HepG2 (cell line): ENCODE measurements at regions not wholly inside any gene's neighbourhood (a gene's known extent, or its start where the extent isn't known, plus 50 kb on each side); places are given as distances from the start of the nearest gene placed in this dataset.

Source experiments
- MBD4 ChIP-seq: IDR thresholded peaks from 2 replicates; pipeline ENCODE4 v1.6.1; 2012; ENCODE audit warnings: low read length, inconsistent platforms, borderline replicate concordance
- PHF21A ChIP-seq: sonication (generic); formaldehyde crosslinking; IDR thresholded peaks from 2 replicates; pipeline ENCODE4 v1.5.0; 2020; ENCODE audit warnings: mild to moderate bottlenecking, missing genetic modification reagents
- TRAFD1 ChIP-seq: sonication (generic); formaldehyde crosslinking; IDR thresholded peaks from 2 replicates; pipeline ENCODE4 v1.5.1; 2020; ENCODE audit warnings: missing genetic modification reagents, mild to moderate bottlenecking, borderline replicate concordance
- YY1 ChIP-seq: IDR thresholded peaks from 2 replicates; pipeline ENCODE4 v1.6.1; 2011; ENCODE audit warnings: low read length, low read depth, moderate library complexity, mild to moderate bottlenecking; ENCODE audit not compliant: insufficient read depth, insufficient replicate concordance
- ZNF563 ChIP-seq: sonication (generic); formaldehyde crosslinking; IDR thresholded peaks from 2 replicates; pipeline ENCODE4 v1.8.0; 2022; ENCODE audit warnings: mild to moderate bottlenecking, moderate library complexity, missing genetic modification reagents
- ZNF577 ChIP-seq: sonication (generic); formaldehyde crosslinking; IDR thresholded peaks from 2 replicates; pipeline ENCODE4 v1.4.0; 2020; ENCODE audit warnings: mild to moderate bottlenecking, low read depth, missing genetic modification reagents, borderline replicate concordance
- TF ChIP-seq, protein P1 (sequence below): sonication (generic); formaldehyde crosslinking; IDR thresholded peaks from one replicate; pipeline ENCODE4 v1.5.1; 2020; ENCODE audit warnings: mild to moderate bottlenecking, missing genetic modification reagents; ENCODE audit errors: not compliant biosample characterization
- TF ChIP-seq, protein P2 (sequence below): sonication (generic); formaldehyde crosslinking; IDR thresholded peaks from 2 replicates; pipeline ENCODE4 v1.5.0; 2020; ENCODE audit warnings: missing genetic modification reagents

GRCh38 chr10:125257521-125258108, 97.3 kb upstream of the CTBP2 start (continued):
- TF ChIP-seq, protein P1, sequence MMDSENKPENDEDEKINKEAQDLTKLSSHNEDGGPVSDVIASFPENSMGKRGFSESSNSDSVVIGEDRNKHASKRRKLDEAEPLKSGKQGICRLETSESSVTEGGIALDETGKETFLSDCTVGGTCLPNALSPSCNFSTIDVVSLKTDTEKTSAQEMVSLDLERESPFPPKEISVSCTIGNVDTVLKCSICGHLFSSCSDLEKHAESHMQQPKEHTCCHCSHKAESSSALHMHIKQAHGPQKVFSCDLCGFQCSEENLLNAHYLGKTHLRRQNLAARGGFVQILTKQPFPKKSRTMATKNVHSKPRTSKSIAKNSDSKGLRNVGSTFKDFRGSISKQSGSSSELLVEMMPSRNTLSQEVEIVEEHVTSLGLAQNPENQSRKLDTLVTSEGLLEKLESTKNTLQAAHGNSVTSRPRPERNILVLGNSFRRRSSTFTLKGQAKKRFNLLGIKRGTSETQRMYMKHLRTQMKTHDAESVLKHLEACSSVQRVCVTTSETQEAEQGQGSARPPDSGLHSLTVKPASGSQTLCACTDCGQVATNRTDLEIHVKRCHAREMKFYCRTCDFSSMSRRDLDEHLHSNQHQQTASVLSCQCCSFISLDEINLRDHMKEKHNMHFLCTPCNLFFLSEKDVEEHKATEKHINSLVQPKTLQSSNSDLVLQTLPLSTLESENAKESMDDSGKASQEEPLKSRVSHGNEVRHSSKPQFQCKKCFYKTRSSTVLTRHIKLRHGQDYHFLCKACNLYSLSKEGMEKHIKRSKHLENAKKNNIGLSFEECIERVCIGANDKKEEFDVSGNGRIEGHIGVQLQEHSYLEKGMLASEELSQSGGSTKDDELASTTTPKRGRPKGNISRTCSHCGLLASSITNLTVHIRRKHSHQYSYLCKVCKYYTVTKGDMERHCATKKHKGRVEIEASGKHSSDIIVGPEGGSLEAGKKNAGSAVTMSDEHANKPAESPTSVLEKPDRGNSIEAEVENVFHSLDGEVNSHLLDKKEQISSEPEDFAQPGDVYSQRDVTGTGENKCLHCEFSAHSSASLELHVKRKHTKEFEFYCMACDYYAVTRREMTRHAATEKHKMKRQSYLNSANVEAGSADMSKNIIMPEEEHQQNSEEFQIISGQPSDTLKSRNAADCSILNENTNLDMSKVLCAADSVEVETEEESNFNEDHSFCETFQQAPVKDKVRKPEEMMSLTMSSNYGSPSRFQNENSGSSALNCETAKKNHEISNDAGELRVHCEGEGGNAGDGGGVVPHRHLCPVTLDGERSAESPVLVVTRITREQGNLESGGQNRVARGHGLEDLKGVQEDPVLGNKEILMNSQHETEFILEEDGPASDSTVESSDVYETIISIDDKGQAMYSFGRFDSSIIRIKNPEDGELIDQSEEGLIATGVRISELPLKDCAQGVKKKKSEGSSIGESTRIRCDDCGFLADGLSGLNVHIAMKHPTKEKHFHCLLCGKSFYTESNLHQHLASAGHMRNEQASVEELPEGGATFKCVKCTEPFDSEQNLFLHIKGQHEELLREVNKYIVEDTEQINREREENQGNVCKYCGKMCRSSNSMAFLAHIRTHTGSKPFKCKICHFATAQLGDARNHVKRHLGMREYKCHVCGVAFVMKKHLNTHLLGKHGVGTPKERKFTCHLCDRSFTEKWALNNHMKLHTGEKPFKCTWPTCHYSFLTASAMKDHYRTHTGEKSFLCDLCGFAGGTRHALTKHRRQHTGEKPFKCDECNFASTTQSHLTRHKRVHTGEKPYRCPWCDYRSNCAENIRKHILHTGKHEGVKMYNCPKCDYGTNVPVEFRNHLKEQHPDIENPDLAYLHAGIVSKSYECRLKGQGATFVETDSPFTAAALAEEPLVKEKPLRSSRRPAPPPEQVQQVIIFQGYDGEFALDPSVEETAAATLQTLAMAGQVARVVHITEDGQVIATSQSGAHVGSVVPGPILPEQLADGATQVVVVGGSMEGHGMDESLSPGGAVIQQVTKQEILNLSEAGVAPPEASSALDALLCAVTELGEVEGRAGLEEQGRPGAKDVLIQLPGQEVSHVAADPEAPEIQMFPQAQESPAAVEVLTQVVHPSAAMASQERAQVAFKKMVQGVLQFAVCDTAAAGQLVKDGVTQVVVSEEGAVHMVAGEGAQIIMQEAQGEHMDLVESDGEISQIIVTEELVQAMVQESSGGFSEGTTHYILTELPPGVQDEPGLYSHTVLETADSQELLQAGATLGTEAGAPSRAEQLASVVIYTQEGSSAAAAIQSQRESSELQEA (CRISPR knock-in tag): no peak
- TF ChIP-seq PHF21A (CRISPR knock-in tag) (no peak), TRAFD1 (no peak), MBD4 (no peak), ZNF577 (CRISPR knock-in tag) (no peak), ZNF563 (CRISPR knock-in tag) (no peak), YY1 (no peak)
- TF ChIP-seq, protein P2, sequence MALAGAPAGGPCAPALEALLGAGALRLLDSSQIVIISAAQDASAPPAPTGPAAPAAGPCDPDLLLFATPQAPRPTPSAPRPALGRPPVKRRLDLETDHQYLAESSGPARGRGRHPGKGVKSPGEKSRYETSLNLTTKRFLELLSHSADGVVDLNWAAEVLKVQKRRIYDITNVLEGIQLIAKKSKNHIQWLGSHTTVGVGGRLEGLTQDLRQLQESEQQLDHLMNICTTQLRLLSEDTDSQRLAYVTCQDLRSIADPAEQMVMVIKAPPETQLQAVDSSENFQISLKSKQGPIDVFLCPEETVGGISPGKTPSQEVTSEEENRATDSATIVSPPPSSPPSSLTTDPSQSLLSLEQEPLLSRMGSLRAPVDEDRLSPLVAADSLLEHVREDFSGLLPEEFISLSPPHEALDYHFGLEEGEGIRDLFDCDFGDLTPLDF (CRISPR knock-in tag): no peak
